Erythroblast (primary cell): ENCODE measurements at regions not wholly inside any gene's neighbourhood (a gene's known extent, or its start where the extent isn't known, plus 50 kb on each side); places are given as distances from the start of the nearest gene placed in this dataset.

ENCODE experiments used
- GATA1 ChIP-seq: IDR thresholded peaks from 2 replicates; pipeline ENCODE4 v1.6.1; 2011; ENCODE audit warnings: low read depth, mild to moderate bottlenecking, control low read depth, low read length, moderate library complexity
- POLR2A ChIP-seq: IDR thresholded peaks from 2 replicates; pipeline ENCODE4 v1.6.1; 2011; ENCODE audit warnings: mild to moderate bottlenecking, low read length

- TF ChIP-seq POLR2A (no peak), GATA1 (no peak)
These were observed 226.0 kb downstream of the SNAPC1 start for GRCh38 chr14:61988240-61988639.
